Left colon (tissue), 2 donors: ENCODE measurements at regions not wholly inside any gene's neighbourhood (a gene's known extent, or its start where the extent isn't known, plus 50 kb on each side); places are given as distances from the start of the nearest gene placed in this dataset.
A peak's percentile ranks its signal among the peaks of the same experiment; 100 is the strongest.
"Not testable (repeated sequence)": the region's sequence is repeated elsewhere in the genome, so short reads cannot be mapped to it uniquely, and the experiment has no call there.

Experiments
- ATAC-seq: fragments of 200-7000 bp; cut with Tn5 transposase; one replicate; pipeline ENCODE4 v1.9.1; 2020; ENCODE audit warnings: mild to moderate bottlenecking, moderate library complexity
- DNase-seq, 2 donors: peaks; one replicate each; pipeline ENCODE4 v3.0.0-alpha.2; 2020
- intact Hi-C, 2 donors: fragments of 100-400 bp; cut with DNase I in 1 of 2; cut with micrococcal nuclease in 1 of 2; formaldehyde crosslinking; loops; one replicate each; pipeline versions ENCODE4 v1.11.2 to v1.14.0; 2022; cut with DNase I, micrococcal nuclease
- donor health status: DM: no; HTN: no; CAD: no.
- donor health status: DM: yes; HTN: yes; CAD: no.

DNA sequence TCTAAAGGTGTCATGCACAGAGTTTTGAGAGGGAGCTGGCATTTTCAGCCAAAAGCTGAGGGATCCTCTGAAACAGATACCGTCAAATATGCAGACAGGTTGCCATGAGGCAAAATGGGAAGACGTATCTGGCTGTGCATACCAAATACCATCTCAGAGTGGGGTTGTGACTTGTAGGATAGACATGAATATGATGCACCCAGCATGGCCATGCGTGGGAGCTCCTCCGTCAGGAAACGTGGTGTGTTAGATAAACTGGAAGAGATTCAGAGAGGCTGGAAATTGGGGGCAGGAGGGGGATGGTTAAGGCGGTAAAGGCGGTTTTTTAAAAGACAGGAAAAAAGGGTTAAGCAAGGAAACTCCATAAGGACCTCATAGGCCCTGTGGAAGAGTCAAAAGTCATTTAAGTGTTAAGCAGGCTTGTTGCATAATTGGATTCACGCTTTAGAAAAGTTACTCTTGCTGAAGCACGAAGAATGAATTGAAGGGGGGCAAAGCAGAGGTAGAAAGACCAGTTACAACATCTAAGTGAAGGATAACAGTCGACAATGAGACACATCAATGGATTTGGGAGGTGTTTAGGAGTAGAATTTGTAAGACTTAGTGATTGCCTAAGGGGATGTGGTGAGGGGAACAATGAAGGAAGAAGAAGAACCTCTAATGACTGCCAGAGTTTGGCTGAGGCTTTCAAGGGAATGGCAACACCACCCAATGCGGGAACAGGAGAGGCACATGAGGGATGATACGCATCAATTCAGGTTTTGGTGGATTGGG is 139.6 kb upstream of the CTAGE1 start:
- DNase-seq (no peak), ATAC-seq (no peak)
- intact Hi-C loops: no loop called here

DNA sequence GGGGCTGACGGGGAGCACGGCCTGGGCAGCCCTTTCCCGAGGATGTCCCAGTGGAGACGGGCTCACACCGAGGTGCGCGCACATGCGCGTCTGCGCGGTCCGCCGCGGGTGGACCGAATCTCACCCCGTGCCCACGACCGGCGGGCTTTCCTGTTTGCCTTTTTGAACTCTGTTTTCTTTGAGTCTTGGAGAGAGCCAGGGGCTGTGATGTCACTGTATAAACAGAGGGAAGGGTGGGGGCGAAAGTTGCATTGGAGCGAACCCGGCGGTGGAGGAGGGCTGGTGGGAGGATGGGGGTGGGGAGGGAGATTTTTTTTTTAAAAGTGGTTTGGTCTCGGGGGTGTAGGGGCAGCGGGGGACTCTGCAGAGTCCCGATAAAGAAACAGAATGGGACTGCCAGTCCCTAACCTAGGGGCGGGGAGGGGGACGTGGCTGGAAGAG is 141.2 kb upstream of the CTAGE1 start:
- peak; percentile 36 to 41 for DNase-seq
- ATAC-seq: peak; percentile 46
- intact Hi-C loops: no loop called here

DNA sequence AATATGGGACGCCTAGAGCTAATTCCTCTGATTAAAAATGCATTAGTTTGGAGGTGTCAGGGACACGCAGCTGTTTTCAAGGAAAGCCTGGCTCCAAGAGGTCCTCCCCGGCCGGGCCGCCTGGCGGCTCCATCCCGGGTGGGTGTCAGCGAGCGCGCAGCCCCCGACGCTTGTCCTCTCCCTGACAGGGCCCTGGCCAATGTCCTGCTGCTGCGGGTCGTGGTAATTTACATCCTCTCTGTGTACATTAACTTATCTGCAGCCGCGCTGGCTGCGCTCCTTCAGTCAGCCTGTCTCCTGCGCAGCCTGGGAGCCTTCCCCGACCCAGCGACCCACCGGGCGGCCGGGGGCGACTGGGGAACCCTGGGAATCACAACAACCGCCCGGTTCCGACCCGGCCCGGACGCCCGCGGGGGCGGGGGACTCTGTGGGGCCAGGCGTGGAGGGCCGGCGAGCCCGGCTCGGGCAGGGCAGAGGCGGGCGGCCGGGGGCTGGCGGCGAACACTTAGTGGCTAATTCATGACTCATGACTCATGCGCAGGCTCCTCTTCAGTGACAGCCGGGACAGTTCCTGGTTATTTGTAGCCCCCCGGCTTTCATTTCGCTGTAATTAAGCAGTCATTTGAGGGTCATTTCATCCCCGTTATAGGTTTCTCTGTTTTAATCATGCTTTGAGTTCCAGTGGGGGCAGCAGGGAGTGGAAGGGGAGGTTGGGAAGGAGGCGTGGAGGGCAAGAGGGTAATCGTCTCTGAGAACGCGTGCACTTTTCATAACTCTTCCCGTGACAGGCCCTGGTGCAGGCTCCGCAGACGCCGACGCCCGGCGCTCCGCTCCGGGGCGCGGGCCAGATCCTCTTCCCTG is 141.9 kb upstream of the CTAGE1 start:
- DNase-seq (peak; percentile 38 to 52), ATAC-seq (peak; percentile 66)
- intact Hi-C loops: loop anchor here in 1 of 2 donors (5.0 to 10.0 kb wide), 2 partner anchors 385 to 662 kb away; no protein-coding TSS in a partner anchor

DNA sequence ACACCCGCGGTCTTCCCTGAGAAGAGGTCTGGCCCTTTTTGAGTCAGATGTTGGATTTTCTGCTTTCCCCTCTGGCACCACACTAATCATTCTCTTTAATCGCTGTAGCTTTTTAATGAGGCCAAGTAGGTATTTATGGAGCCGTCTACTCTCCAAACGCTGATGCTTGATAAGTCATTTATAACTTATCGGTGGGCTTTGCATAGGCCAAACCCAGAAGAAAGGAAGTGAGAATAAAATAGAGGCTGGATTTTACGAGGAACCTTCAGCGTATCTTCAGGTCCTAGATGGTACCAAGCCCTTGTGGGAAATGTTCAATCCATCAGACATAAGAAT is 142.5 kb upstream of the CTAGE1 start:
- DNase-seq: no peak
- intact Hi-C loops: loop anchor here in 1 of 2 donors (5.0 to 10.0 kb wide), 2 partner anchors 385 to 663 kb away; no protein-coding TSS in a partner anchor
- no peak for ATAC-seq

DNA sequence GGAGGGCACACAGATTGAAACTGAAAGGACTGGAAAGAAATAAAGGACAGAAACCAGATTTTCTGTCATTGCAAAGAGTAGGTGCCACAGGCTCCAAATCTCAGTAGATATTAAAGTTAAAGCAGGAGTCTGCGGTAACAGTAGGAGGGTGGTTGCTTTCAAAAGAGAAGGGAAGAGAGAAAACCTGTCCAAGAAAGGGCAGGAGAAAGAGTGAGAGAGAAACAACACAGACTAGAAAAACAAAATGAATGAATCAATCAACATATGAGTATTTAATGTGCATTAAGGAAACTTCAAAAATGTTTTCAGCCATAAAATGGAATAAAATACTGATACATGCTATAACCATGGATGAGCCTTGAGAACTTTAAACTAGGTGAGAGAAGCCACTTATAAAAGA is 143.1 kb upstream of the CTAGE1 start:
- intact Hi-C loops: loop anchor here in 1 of 2 donors (5.0 to 10.0 kb wide), 2 partner anchors 386 to 663 kb away; no protein-coding TSS in a partner anchor
- DNase-seq (no peak), ATAC-seq (no peak)

DNA sequence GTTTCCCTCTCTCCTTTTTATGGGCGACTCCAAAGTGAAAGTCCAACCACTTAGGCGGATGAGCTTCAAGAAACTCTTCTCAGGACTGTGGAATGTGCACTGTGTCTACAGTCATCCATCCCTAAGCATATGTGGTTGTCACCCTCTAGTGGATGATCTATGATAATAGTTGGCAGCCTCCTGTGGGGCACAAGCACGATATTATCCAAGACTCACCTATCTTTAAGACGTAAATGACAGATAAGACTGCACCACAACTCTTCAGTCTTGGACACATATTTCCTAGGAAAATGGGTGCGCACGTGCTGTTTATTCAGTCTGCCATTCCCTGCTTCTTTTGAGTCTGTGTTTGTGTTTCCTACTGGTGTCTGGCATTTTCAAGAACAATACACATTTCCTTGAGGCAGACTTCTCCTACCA is 145.5 kb upstream of the CTAGE1 start:
- intact Hi-C loops: loop anchor here in 1 of 2 donors (5.0 to 10.0 kb wide), 2 partner anchors 388 to 666 kb away; no protein-coding TSS in a partner anchor
- DNase-seq: peak; percentile 7 to 30
- peak; percentile 89 for ATAC-seq

DNA sequence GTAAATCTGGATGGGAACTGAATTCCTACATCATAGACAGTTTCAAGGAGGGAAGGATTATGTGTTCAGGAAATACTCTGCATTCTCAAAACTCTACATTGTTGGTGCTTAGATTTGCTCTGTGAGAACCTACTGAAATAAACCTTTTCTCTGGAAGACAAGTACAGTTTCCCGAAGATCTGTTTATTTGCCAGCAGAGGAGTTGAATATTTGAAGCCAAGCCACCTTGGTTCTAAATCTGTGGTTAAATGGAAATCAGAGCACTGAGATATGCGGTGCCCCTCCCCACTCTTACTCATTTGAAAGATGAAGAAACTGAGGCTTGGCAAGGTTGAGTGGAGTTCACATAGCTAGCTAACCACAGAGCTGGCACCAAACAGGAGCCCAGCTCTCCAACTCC is 146.3 kb upstream of the CTAGE1 start:
- intact Hi-C loops: loop anchor here in 1 of 2 donors (5.0 to 10.0 kb wide), 2 partner anchors 389 to 667 kb away; no protein-coding TSS in a partner anchor
- no peak for DNase-seq
- ATAC-seq: no peak

DNA sequence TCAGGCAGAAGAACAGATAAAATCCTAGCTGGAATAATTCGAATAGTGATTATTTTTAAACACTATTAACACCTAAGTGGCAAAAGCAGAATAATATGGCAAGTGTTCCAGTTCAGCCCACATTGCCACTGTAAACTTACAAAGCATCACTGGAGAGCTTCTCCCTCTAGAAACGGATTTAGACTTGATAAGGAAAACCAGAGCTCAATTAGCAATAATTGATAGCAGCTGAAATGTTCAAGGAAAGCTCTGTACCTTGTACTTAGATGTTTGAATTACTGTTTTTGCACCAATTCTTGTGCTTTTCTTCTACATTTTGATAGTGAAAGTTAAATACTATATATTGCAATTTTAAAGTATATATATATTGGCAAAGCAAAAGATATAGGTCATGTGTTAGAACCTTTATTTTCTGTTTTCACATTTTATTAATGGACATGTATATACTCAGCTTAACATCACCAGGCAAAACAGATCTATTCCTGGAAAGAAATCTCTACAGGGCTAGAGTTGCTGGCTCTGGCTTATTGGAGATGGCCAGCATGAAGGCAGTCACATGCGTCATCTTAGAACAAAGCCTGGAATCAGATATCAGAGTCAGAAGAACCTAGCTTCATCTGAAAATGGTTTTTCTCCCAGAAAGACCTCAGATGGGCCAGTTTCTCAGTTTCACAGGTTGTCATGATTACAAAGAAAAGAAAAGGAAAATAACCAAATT is 149.1 kb upstream of the CTAGE1 start:
- intact Hi-C loops: loop anchor here in 1 of 2 donors (10.0 kb wide), 1 partner anchor 392 kb away; no protein-coding TSS in a partner anchor
- DNase-seq (no peak), ATAC-seq (no peak)

DNA sequence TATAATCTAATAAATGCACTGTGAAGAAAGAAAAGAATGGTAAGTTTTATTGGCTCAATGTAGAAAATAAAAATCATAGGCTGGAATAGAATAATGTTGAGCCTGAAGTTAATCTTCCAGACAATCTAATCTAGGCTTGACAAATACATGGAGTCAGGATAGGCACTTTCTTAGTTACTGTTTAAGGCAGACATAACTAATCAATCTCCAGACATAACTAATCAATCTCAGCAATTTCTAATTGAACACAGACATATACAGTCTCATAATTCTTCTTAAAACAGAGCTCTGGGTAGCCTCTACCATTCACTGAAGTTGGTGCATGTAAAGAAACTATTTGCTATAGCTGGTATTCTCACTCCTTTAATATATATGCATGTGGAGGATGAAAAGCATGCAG is 150.1 kb upstream of the CTAGE1 start:
- no peak for ATAC-seq
- intact Hi-C loops: loop anchor here in 1 of 2 donors (10.0 kb wide), 1 partner anchor 393 kb away; no protein-coding TSS in a partner anchor

DNA sequence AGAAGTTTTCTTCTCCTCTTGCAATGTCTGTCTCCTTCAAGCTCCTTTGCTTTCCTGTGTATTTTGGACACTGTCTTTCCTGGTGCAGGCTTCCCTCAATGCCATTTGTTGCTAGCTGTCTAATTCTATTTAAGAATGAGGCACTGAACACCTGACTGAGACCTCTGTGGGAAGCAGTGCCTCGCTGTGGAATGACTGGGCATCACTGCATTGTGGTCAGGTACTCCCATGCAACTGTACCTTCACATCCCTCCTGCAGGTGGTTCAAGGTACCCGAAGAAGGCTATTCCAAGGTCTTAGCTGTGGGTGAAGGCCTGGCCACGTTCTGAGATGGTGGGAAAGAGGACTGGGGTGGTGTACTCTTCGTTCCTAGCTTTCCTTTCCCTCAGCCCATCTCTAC is 152.8 kb upstream of the CTAGE1 start:
- no peak for DNase-seq
- intact Hi-C loops: no loop called here
- ATAC-seq: no peak

More for the DNA sequence above, 150.1 kb upstream of the CTAGE1 start:
- no peak for DNase-seq

DNA sequence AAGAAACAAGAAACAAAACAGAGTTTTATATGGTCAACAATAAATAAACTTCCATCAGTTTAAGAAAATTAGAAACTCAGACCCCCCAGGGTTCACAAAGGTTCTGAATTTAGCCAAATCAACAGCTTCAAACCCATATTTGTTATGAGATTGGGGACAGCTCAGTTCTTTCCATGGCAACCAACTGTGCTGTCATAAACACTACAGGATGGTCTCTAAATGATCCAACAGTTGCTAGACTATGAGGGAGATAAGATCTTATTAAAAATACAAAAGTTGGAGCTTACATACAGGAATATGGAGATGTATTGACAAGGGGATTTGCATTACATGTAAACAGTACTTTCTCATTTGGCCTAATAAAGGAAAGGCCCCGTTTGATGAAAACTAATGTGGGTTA is 154.6 kb upstream of the CTAGE1 start:
- no peak for ATAC-seq
- no peak for DNase-seq
- intact Hi-C loops: no loop called here

DNA sequence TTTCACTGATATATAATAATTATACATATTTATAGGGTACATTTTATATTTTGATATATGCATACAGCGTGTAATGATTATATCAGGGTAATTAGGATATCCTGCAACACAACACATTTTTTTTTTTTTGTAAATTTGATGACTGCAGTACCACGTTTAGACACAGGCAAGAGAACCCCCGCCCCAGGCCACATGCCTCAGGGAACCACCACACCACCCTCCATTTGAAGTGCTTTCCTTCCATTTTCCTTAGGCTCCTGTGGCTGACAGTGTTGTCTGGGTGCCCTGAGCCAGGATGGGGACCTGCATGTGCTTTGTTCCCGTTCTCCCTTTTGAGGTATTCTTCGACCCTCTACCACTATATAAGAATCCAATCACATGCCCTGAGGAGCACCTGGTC is 161.6 kb upstream of the CTAGE1 start:
- ATAC-seq (no peak), DNase-seq (no peak)
- intact Hi-C loops: no loop called here

DNA sequence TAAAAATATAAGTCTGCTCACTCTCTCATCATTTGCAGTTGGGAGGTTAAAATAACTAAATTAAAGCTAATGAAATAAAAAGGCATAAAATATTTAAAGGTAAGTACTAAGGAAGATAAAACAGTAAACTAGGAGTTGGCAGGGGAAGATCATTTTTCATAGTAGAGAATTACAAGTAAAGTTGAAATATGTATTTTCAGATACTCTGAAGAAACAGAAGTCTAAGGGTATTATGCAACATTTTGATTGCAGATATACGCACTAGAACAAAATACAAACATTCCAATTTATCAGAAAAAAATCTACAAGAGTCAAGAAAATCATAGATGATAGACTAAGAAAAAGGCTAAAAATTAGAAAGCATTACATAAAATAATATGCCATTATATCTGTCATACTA is 167.6 kb upstream of the CTAGE1 start:
- intact Hi-C loops: no loop called here
- no peak for DNase-seq
- ATAC-seq: no peak

DNA sequence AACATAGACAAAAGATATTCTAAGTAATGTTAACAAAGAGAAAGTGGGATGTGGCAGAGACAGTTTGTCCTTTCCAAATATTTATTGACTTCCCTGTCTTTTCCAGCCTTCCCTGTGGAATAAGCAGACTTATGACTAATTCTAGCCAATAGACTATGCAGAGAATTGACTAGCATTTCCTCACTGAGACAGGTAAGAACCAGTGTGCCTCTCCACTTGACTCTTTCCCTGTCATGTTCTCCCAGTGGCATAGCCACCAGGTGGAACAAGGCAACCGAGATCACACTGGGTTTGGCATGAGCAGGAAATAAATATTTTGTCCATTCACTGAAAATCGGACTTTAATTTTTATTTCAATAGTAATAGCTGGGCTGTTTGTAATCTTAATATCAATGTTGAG is 168.1 kb upstream of the CTAGE1 start:
- no peak for DNase-seq
- ATAC-seq: no peak

DNA sequence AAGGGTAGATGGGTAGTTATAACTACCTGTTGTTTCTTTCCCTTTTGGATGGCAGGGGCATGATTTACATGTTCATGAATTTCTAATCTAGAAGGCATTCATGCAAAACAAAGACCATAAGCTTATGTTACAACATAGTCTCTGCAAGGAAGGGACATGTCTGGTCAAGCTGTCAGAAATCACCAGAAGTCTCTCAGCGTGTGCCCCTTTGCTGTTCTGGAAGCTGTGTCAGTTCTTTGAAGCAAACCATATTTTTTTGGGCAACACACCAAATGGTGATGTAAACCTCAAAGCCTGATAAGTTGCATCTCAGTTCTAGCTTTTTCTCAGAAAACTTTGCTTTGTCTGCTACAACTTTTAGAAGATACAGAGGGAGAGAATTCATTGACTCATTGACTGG is 173.5 kb upstream of the CTAGE1 start:
- intact Hi-C loops: no loop called here
- no peak for DNase-seq
- ATAC-seq: no peak

More for the DNA sequence above, 168.1 kb upstream of the CTAGE1 start:
- intact Hi-C loops: no loop called here

DNA sequence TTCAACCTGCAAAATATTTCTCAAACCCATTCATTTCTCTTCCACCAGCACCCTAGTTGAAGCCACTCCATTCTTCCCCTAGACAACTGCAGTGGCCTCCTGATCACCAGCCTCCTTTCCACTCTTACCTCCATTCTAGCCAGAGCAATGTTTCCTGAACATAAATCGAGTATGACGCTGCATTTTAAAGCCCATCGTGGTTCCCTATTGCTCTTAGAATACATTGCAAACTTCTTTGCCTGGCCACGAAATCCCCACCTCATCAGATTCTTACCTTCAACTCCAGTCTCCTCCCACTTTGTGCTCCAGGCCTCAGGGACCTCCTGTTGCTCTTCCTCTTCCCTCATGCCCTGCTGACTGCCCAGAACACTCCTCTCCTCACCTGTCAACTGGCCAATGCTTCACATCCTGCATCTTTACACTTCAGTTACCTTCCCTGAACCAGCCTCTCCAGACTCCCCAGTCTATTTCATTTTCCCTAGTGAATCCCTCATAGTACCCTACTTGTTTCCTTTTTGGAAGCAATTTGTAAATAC is 176.5 kb upstream of the CTAGE1 start:
- ATAC-seq: no peak
- intact Hi-C loops: no loop called here

DNA sequence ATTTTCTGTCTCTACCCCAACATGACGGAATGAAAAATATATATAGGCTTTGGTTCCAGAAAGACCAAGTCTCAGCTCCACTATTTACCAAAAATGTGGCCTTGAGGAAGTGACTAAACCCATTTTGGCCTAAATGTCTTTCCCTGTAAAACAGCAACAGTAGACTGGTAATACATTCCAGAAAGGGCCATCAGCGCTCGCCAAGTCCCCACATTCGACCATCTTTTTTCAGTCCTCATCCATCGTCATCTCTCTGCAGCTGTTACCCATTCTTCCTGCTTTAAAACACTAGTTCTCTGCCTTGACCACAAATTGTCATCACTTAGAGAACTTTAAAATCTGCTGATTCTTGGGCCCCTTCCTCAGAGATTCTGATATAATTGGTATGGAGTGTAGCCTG is 183.8 kb upstream of the CTAGE1 start:
- ATAC-seq (no peak), DNase-seq (no peak)
- intact Hi-C loops: no loop called here

More for the DNA sequence above, 176.5 kb upstream of the CTAGE1 start:
- no peak for DNase-seq

DNA sequence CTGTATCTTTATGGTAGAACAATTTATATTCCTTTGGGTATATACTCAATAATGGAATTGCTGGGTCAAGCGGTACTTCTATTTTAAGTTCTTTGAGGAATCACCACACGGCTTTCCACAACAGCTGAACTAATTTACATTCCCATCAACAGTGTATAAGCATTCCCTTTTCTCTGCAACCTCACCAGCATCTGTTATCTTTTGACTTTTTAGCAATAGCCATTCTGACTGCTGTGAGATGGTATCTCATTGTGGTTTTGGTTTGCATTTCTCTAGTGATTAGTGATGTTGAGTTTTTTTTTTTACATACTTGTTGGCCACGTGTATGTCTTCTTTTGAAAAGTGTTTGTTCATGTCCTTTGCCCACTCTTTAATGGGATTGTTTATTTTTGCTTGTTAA is 184.7 kb upstream of the CTAGE1 start:
- ATAC-seq, DNase-seq, intact Hi-C loops: not testable (repeated sequence)

DNA sequence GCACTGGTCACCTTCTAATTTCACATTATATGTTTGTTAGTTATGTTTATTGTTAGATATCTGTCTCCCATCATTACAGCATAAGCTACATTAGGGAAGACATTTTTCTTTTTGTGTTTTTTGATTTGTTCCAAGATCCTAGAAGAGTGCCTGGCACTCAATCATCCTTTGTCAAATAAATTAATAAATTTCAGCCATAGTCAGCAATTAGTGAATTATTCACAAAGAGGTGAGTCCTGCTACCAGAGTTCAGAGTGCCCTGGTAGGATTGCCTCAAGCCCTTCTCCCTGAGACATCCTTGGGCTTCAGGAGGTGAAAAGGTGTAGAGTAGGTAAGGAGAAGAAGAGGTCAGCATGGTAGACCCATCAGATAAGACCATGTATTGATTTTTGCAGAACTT is 186.2 kb upstream of the CTAGE1 start:
- intact Hi-C loops: no loop called here
- DNase-seq: no peak
- no peak for ATAC-seq
